H7 (cell line): ENCODE measurements at regions not wholly inside any gene's neighbourhood (a gene's known extent, or its start where the extent isn't known, plus 50 kb on each side); places are given as distances from the start of the nearest gene placed in this dataset.
A peak's percentile ranks its signal among the peaks of the same experiment; 100 is the strongest.

Experiments used
- DNase-seq: peaks from one replicate; pipeline ENCODE4 v3.0.0; 2012
- H3K27me3 ChIP-seq: 2 replicates; pipeline ENCODE4 v1.6.0; 2011; ENCODE audit warnings: mild to moderate bottlenecking, low read length; ENCODE audit not compliant: control insufficient read depth, insufficient read depth
- H3K36me3 ChIP-seq: replicated peaks from 2 replicates; pipeline ENCODE4 v1.5.1; 2011; ENCODE audit warnings: low read length; ENCODE audit not compliant: control insufficient read depth, insufficient read depth
- H3K4me3 ChIP-seq: 2 replicates; pipeline ENCODE4 v1.5.1; 2011; ENCODE audit warnings: low read depth, mild to moderate bottlenecking, control low read depth, low read length, moderate library complexity; ENCODE audit not compliant: insufficient read depth

DNA sequence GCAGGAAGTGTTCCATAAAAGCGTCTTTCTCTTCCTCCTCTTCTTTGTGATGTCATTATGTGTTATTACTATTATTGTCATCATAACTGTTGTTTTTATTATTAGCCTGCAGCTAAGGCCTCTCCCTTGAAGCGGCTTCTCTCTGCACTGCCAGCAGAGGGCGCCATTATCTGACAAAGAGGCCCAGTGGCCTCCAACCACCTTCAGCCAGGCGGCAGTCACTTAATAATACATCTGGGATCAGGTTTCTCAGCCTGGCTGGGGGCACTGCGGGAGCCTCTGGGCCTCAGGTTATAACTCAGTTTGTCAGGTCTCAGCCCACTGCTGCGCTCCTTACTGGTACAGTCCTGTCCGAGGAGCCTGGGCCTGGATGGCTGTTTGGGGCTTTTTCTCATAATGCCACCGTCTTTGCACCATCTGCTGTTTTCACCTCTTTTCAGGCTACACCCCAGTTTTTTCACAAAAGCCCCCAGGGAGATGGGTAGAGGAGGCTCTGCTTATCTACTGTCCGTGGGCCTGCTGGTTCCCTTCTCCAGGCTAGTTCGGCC lies 281.9 kb downstream of the NSG2 start:
- peak; percentile 92 for DNase-seq
- H3K4me3 ChIP-seq = no peak overlapping the region
- H3K27me3 ChIP-seq = no peaks in the 10 kb centered on the region; the same call in 1 of the 2 replicates
- H3K36me3 ChIP-seq = no peaks in the 10 kb centered on the region

GRCh38 chr5:174327896-174328295 lies 282.4 kb downstream of the NSG2 start:
- Histone ChIP-seq H3K36me3 (no peaks in the 10 kb centered on the region), H3K4me3 (no peak overlapping the region), H3K27me3 (no peaks in the 10 kb centered on the region)
- DNase-seq = no peak

GRCh38 chr5:174328631-174329299 lies 283.3 kb downstream of the NSG2 start:
- DNase-seq = no peak
- H3K36me3 ChIP-seq = no peaks in the 10 kb centered on the region
- no peaks in the 10 kb centered on the region for H3K27me3 ChIP-seq
- no peak overlapping the region for H3K4me3 ChIP-seq

GRCh38 chr5:174329738-174330137 lies 284.2 kb downstream of the NSG2 start:
- Histone ChIP-seq H3K36me3 (no peaks in the 10 kb centered on the region), H3K4me3 (no peak overlapping the region), H3K27me3 (no peaks in the 10 kb centered on the region)
- no peak for DNase-seq

GRCh38 chr5:174335682-174336364 lies 290.3 kb downstream of the NSG2 start:
- no peak overlapping the region for H3K4me3 ChIP-seq
- no peak for DNase-seq
- H3K27me3 ChIP-seq = no peaks in the 10 kb centered on the region
- H3K36me3 ChIP-seq = no peaks in the 10 kb centered on the region

- no peaks in the 10 kb centered on the region for H3K27me3 ChIP-seq
- no peak for DNase-seq
- no peaks in the 10 kb centered on the region for H3K36me3 ChIP-seq
- no peak overlapping the region for H3K4me3 ChIP-seq
Measured at GRCh38 chr5:174336479-174336878, 291.0 kb downstream of the NSG2 start.

DNA sequence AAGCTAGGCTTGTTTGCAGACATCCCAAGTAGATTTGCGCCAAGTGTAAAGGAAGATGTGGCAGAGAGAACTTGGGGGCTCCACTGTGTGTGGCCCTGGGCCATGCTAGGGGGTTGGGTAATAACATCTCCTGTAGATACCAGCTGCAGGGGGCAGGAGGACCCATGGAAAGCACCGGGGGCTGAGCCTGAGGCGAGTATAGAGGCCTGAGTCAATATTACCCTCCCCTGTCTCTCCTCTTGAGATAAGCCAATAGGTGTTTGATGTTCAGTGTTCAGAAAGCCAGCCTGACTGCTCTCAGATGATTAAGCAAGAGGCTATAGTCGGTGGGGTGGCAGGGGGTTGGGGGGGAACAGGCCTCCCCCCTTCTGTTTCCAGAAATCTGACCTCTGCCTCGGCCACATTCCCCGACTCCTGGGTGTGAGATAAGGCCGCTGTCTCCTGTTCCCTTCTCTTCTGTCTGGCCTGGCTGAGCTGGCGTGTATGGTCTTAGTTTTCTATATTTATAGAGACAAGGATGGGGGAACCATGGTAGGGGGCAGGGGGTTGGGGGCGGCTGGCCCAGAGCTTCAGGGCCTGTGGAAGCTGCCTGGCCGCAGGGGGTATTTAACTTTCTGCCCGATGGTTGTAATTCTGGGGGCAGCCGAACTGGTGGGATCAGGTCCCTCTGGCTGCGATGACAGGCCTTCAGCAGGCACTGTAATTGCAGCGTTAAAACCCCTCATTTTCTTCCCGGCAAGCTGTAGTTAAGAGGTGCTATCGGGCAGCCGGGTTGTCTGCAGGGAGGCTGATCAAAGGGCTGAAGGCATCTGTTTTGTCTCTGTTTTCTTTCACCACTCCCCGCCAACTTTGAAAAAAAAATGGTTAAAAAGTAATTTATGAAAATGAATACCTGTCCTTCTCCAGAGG lies 292.0 kb downstream of the NSG2 start:
- Histone ChIP-seq H3K27me3 (no peaks in the 10 kb centered on the region), H3K36me3 (no peaks in the 10 kb centered on the region), H3K4me3 (no peak overlapping the region)
- peak; percentile 54 for DNase-seq

- H3K36me3 ChIP-seq = no peaks in the 10 kb centered on the region
- DNase-seq = no peak
Measured at GRCh38 chr5:174338185-174339010, 292.9 kb downstream of the NSG2 start.

DNA sequence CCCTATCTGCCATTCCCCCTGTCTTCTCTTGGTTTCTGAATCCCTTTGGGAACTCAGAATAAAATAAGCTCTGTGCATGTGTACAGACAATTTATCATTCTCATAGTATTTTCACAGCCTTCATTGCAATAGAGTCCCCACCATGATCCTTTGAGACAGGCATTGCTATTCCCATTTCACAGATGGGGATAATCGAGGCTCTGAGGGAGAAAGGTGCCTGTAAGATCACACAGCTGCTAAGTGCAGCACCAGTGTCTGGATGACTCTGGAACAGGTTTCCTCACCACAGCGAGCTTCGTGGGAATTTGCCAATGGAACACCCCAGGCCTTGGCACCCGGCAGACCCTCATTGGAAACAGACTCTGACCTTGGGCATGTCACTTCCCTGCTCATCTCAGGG lies 293.6 kb downstream of the NSG2 start:
- no peak overlapping the region for H3K4me3 ChIP-seq
- H3K27me3 ChIP-seq = no peaks in the 10 kb centered on the region
- no peak for DNase-seq
- H3K36me3 ChIP-seq = no peaks in the 10 kb centered on the region

More at GRCh38 chr5:174338185-174339010, 292.9 kb downstream of the NSG2 start:
- H3K27me3 ChIP-seq = no peaks in the 10 kb centered on the region
- H3K4me3 ChIP-seq = no peak overlapping the region

- Histone ChIP-seq H3K36me3 (no peaks in the 10 kb centered on the region), H3K4me3 (no peak overlapping the region), H3K27me3 (no peaks in the 10 kb centered on the region)
- no peak for DNase-seq
Measured at GRCh38 chr5:174340226-174340625, 294.7 kb downstream of the NSG2 start.

DNA sequence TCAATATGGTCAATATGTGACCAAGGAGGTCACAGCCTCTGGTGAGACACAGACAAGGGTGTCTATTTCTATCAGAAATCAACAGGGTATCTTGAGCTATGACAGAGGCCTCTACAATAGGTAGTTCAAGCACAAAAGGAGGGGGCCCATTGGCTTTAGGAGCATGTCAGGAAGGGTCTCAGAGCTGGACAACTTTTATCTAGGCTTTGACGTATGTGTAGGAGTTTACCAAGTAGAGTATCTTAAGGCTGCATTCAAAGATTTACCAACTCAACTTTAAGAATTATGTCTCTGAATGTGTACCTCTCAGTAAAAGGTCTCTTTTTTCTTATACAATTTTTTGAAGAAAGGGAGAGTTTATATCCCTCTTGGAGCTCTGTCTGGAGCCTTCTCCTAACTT lies 297.2 kb downstream of the NSG2 start:
- H3K36me3 ChIP-seq = no peaks in the 10 kb centered on the region
- no peak for DNase-seq
- H3K27me3 ChIP-seq = no peaks in the 10 kb centered on the region
- no peak overlapping the region for H3K4me3 ChIP-seq

DNA sequence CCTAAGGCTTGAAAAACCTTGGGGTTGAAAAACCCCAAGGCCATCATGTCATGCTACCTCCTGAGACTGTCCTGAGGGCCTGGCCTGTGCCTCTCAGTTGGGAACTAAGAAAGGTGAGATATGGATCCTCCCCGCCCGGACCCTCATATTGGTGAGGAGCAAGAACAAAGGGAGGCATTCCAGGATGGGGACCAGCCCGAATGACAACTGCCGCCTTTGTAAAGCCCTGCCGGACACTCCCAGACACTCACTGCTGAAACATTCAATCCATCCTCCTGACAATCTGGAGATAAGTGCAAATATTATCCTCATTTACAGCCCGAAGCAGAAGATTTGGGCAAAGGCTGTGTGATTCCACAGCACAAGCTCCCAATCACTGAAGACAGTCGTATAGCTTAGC lies 298.3 kb downstream of the NSG2 start:
- Histone ChIP-seq H3K4me3 (no peak overlapping the region), H3K27me3 (no peaks in the 10 kb centered on the region), H3K36me3 (no peaks in the 10 kb centered on the region)
- DNase-seq = no peak

DNA sequence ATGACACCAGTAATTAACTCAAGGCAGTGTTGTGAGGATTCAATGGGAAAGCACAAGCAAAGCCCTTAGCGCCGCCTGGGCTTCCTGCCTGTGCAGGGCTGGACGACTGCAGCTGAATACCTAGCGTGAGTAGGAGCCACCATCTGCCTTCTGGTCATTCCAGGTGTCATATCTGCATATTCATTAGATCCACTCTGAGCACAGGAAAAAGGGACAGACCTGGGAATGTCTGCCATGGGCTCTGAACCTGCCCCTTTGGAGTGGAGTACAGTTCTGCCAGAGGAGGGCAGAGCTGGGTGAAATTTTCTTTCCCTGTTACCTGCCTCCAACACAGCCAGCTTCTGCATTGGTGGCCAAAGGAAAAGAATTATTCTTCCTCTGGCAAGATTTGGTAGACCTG lies 298.8 kb downstream of the NSG2 start:
- no peak overlapping the region for H3K4me3 ChIP-seq
- H3K36me3 ChIP-seq = no peaks in the 10 kb centered on the region
- H3K27me3 ChIP-seq = no peaks in the 10 kb centered on the region
- DNase-seq = peak; percentile 53

GRCh38 chr5:174347183-174347582 lies 301.7 kb downstream of the NSG2 start:
- H3K27me3 ChIP-seq = no peaks in the 10 kb centered on the region
- DNase-seq = no peak
- no peaks in the 10 kb centered on the region for H3K36me3 ChIP-seq
- H3K4me3 ChIP-seq = no peak overlapping the region
